T-helper 2 cell (primary cell): ENCODE measurements at regions not wholly inside any gene's neighbourhood (a gene's known extent, or its start where the extent isn't known, plus 50 kb on each side); places are given as distances from the start of the nearest gene placed in this dataset.

Experiments
- DNase-seq, 5 experiments: peaks; one replicate each; pipeline versions ENCODE4 v3.0.0 to v3.0.0-alpha.2; 2012 to 2022

DNA sequence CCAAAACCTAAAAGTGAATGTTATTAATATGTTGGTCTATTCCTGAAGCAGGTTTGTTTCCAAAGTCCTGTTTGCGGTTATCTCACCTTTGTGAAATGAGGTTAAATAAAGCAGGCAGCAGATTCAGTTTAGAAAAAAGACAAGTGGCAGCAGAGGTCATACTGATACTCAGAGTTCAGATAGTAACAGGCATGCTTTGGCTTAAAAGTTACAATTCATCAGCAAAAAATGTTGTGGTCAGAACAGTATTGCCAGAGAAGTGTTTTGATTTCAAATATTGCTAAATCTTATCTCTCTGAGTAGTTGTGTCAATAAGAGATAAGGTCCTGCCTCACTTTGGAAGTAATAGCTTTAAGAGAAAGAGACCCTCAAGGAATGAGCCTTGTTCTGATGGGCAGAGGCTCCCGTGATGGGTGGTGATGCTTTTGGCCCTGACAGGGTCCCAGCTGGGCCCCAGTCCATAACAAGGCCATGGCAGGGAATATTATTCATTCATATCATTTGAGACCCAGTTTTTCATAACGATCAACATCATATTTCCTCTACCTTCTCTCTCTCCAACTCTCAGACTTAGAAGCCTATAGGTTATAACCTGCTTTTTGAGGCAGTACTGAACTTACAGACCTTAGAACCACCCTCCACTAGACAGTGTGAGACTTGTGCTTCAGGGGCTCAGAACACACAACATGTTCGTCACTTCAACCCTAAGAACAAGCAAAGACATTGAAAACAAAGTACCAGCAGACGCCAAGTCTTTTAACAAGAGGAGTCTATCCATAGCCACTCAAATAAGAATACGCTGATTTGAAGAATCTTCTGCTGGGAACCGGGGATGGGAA is 58.5 kb upstream of the AHR start:
- no peak for DNase-seq

- no peak for DNase-seq
These were observed 55.9 kb upstream of the AHR start for GRCh38 chr7:17242504-17242903.

DNA sequence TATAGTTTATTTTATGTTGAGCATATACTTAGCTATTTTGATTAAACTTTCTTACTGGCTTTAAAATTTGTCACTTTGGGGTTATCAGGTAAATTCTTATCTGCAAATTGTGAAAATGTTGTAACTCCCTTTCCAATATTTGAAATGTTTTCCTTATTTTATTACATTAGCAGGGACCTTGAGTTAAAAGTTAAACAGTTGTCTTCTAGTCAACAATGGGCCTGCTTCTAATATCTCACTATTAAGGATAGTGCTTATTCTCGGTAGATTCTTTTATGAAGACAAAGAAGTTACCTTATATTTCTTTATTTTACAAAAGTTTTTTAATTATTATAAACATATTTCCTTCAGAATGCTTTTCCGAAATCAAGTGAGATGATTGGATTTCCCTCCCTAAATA is 53.7 kb upstream of the AHR start:
- no peak for DNase-seq

- DNase-seq = no peak
These were observed 51.1 kb upstream of the AHR start for GRCh38 chr7:17247357-17247756.

GRCh38 chr7:17248527-17248926 is 49.9 kb upstream of the AHR start:
- no peak for DNase-seq
